HCT116 (cell line): ENCODE measurements at regions not wholly inside any gene's neighbourhood (a gene's known extent, or its start where the extent isn't known, plus 50 kb on each side); places are given as distances from the start of the nearest gene placed in this dataset.

Experiments
- ATAC-seq: fragments of 200-7000 bp; cut with Tn5 transposase; 2 replicates; pipeline ENCODE4 v1.9.1; 2020; ENCODE audit warnings: mild to moderate bottlenecking, moderate library complexity
- BruUV-seq: library from RNA; stranded (reverse); fragments of 400-500 nt; replicated peaks from 2 replicates; lab custom pipeline; 2021; lab: Mats Ljungman, UMichigan
- CTCF ChIA-PET: fragments of 300-600 bp; sonication (Branson Sonifier 250); formaldehyde crosslinking; loops from one replicate; lab custom pipeline; 2021; ENCODE audit warnings: antibody characterized with exemption; lab: Charles Lee
- POLR2A ChIA-PET: fragments of 300-600, 350-600 bp; sonication (Branson Sonifier 250); formaldehyde crosslinking; loops from one replicate; lab custom pipeline; 2021; ENCODE audit warnings: antibody characterized with exemption; lab: Charles Lee
- RAD21 ChIA-PET, 2 experiments: fragments of 300-600 bp; sonication (Branson Sonifier 250); formaldehyde crosslinking; loops; one replicate each; lab custom pipeline; 2023; ENCODE audit warnings: low total read pairs in 2 of 2; ENCODE audit not compliant: uncharacterized antibody in 2 of 2, unreplicated experiment in 2 of 2, low non-redundant PET in 1 of 2; lab: Charles Lee
- DNase-seq: peaks from one replicate; pipeline ENCODE4 v3.0.0-alpha.2; 2010; ENCODE audit warnings: low read depth, low spot score
- H2AFZ ChIP-seq: fragments of 200-600 bp; shearing (Covaris generic), sonication (generic); 2 replicates; pipeline ENCODE4 v1.6.1; 2017; ENCODE audit warnings: low read depth, mixed run types, mixed read lengths, antibody characterized with exemption, low read length; ENCODE audit not compliant: poor library complexity, severe bottlenecking
- H3K27ac ChIP-seq: 2 replicates; pipeline ENCODE4 v1.5.1; 2012; ENCODE audit warnings: low read depth, low read length
- H3K27me3 ChIP-seq: fragments of 200-600 bp; sonication (generic); 2 replicates; pipeline ENCODE4 v1.6.1; 2016; ENCODE audit warnings: mixed run types, low read length, mixed read lengths; ENCODE audit not compliant: insufficient read depth
- H3K36me3 ChIP-seq, 2 experiments: fragments of 200-500 bp in 1 of 2; fragments of 200-600 bp in 1 of 2; sonication (Bioruptor generic) in 1 of 2; sonication (generic) in 1 of 2; 2 replicates each; pipeline versions ENCODE4 v1.5.1 to v1.6.1; 2014 to 2016; ENCODE audit warnings: low read length in 2 of 2, inconsistent platforms in 1 of 2, mixed read lengths in 1 of 2, mixed run types in 1 of 2; ENCODE audit not compliant: insufficient read depth in 2 of 2, control insufficient read depth in 1 of 2
- H3K4me1 ChIP-seq, 2 experiments: fragments of 200-600 bp in 1 of 2; sonication (generic) in 1 of 2; 2 replicates each; pipeline versions ENCODE4 v1.5.1 to v1.6.1; 2012 to 2017; ENCODE audit warnings: low read length in 2 of 2, inconsistent platforms in 1 of 2, mild to moderate bottlenecking in 1 of 2, mixed read lengths in 1 of 2, mixed run types in 1 of 2, moderate library complexity in 1 of 2; ENCODE audit not compliant: insufficient read depth in 2 of 2, control insufficient read depth in 1 of 2
- H3K4me2 ChIP-seq: fragments of 200-600 bp; sonication (generic); 2 replicates; pipeline ENCODE4 v1.6.1; 2017; ENCODE audit warnings: mixed run types, low read length, mixed read lengths
- H3K4me3 ChIP-seq, 2 experiments: fragments of 200-600 bp in 1 of 2; sonication (generic) in 1 of 2; replicated peaks in 1 of 2; 2 replicates each; pipeline ENCODE4 v1.5.1; 2011 to 2016; ENCODE audit warnings: low read length in 2 of 2, control low read depth in 1 of 2, low read depth in 1 of 2, mild to moderate bottlenecking in 1 of 2, mixed read lengths in 1 of 2, mixed run types in 1 of 2
- H3K79me2 ChIP-seq: fragments of 200-600 bp; sonication (generic); 2 replicates; pipeline ENCODE4 v1.6.1; 2017; ENCODE audit warnings: mild to moderate bottlenecking, mixed run types, low read length, moderate library complexity, mixed read lengths; ENCODE audit not compliant: insufficient read depth
- H3K9ac ChIP-seq: fragments of 200-600 bp; sonication (generic); 2 replicates; pipeline ENCODE4 v1.6.1; 2016; ENCODE audit warnings: low read length, mixed read lengths
- H3K9me2 ChIP-seq: fragments of 200-600 bp; sonication (generic), shearing (Covaris generic); 2 replicates; pipeline ENCODE4 v1.6.1; 2017; ENCODE audit warnings: mixed run types, mild to moderate bottlenecking, moderate library complexity; ENCODE audit not compliant: insufficient read depth
- H3K9me3 ChIP-seq, 2 experiments: fragments of 200-500 bp in 1 of 2; fragments of 200-600 bp in 1 of 2; sonication (Bioruptor generic) in 1 of 2; sonication (generic) in 1 of 2; 2 replicates each; pipeline ENCODE4 v1.6.1; 2014 to 2017; ENCODE audit warnings: low read length in 2 of 2, mixed read lengths in 2 of 2, inconsistent platforms in 1 of 2, low read depth in 1 of 2, mild to moderate bottlenecking in 1 of 2, mixed run types in 1 of 2, moderate library complexity in 1 of 2; ENCODE audit not compliant: control insufficient read depth in 1 of 2, insufficient read depth in 1 of 2
- H4K20me1 ChIP-seq: fragments of 200-600 bp; sonication (generic), shearing (Covaris generic); 2 replicates; pipeline ENCODE4 v1.6.1; 2017; ENCODE audit warnings: mixed run types, mild to moderate bottlenecking, moderate library complexity; ENCODE audit not compliant: insufficient read depth
- ATF3 ChIP-seq: IDR thresholded peaks from 2 replicates; pipeline ENCODE4 v1.6.1; 2012
- EGR1 ChIP-seq: IDR thresholded peaks from 2 replicates; pipeline ENCODE4 v1.6.1; 2012; ENCODE audit warnings: low read depth
- ELF1 ChIP-seq: IDR thresholded peaks from 2 replicates; pipeline ENCODE4 v1.6.1; 2012; ENCODE audit warnings: low read depth, borderline replicate concordance
- EZH2 ChIP-seq: fragments of 200-600 bp; sonication (generic); IDR thresholded peaks from 2 replicates; pipeline ENCODE4 v1.6.1; 2017; ENCODE audit warnings: antibody characterized with exemption, mixed run types
- FOSL1 ChIP-seq: IDR thresholded peaks from 2 replicates; pipeline ENCODE4 v1.6.1; 2012; ENCODE audit warnings: low read depth
- POLR2AphosphoS5 ChIP-seq: IDR thresholded peaks from 2 replicates; pipeline ENCODE4 v1.6.1; 2011; ENCODE audit warnings: mild to moderate bottlenecking, low read depth, low read length, moderate library complexity
- RAD21 ChIP-seq: IDR thresholded peaks from 2 replicates; pipeline ENCODE4 v1.6.1; 2012; ENCODE audit warnings: low read depth, mild to moderate bottlenecking
- REST ChIP-seq: IDR thresholded peaks from 2 replicates; pipeline ENCODE4 v1.6.1; 2012; ENCODE audit warnings: low read depth
- SP1 ChIP-seq: IDR thresholded peaks from 2 replicates; pipeline ENCODE4 v1.6.1; 2012; ENCODE audit warnings: low read depth
- TCF7L2 ChIP-seq: IDR thresholded peaks from 2 replicates; pipeline ENCODE4 v1.7.0; 2011; ENCODE audit warnings: borderline replicate concordance, inconsistent platforms; ENCODE audit not compliant: insufficient read depth, insufficient read length; ENCODE audit errors: extremely low read depth
- YY1 ChIP-seq: IDR thresholded peaks from 2 replicates; pipeline ENCODE4 v1.6.1; 2011; ENCODE audit warnings: low read length, low read depth, moderate library complexity, mild to moderate bottlenecking; ENCODE audit not compliant: insufficient replicate concordance; ENCODE audit errors: extremely low read depth
- ZBTB33 ChIP-seq: IDR thresholded peaks from 2 replicates; pipeline ENCODE4 v1.6.1; 2011; ENCODE audit warnings: mild to moderate bottlenecking, low read length, moderate library complexity; ENCODE audit not compliant: insufficient replicate concordance; ENCODE audit errors: extremely low read depth
- ZNF274 ChIP-seq: fragments of 200-500 bp; sonication (Bioruptor generic); IDR thresholded peaks from 2 replicates; pipeline ENCODE4 v1.6.1; 2014; ENCODE audit warnings: mild to moderate bottlenecking, low read depth, low read length, inconsistent platforms
- intact Hi-C: fragments of 100-400 bp; cut with micrococcal nuclease; formaldehyde crosslinking; loops from 2 replicates; pipeline ENCODE4 v1.10.0; 2022
- TF ChIP-seq, protein P1 (sequence below): IDR thresholded peaks from 2 replicates; pipeline ENCODE4 v1.6.1; 2012
- TF ChIP-seq, protein P2 (sequence below), 3 experiments: fragments of 200-600 bp in 1 of 3; sonication (generic) in 1 of 3; IDR thresholded peaks in 2 of 3; conservative IDR thresholded peaks in 1 of 3; 2 replicates each; pipeline ENCODE4 v1.5.1; 2012 to 2017; ENCODE audit warnings: low read depth in 2 of 3, low read length in 2 of 3, antibody characterized with exemption in 1 of 3, borderline replicate concordance in 1 of 3, control low read depth in 1 of 3, mild to moderate bottlenecking in 1 of 3, mixed read lengths in 1 of 3, mixed run types in 1 of 3, moderate library complexity in 1 of 3; ENCODE audit not compliant: insufficient read depth in 1 of 3

- Histone ChIP-seq H3K9ac (no peak overlapping the region), H3K9me3 (no peaks in the 10 kb centered on the region), H3K9me2 (no peaks in the 10 kb centered on the region), H3K4me1 (peaks cover 0 to 19% of the 10 kb centered on the region in 2 experiments; a peak in 1 of 4 replicates), H2AFZ (no peak overlapping the region), H3K27me3 (no peaks in the 10 kb centered on the region), H3K4me2 (no peak overlapping the region), H3K79me2 (no peaks in the 10 kb centered on the region), H3K27ac (no peak overlapping the region), H4K20me1 (no peaks in the 10 kb centered on the region), H3K36me3 (no peaks in the 10 kb centered on the region), H3K4me3 (no peak overlapping the region)
- TF ChIP-seq YY1 (no peak), SP1 (no peak), REST (no peak), ZNF274 (no peak), EZH2 (no peak), FOSL1 (no peak), POLR2AphosphoS5 (no peak), TCF7L2 (no peak), ZBTB33 (no peak), EGR1 (no peak), ELF1 (no peak), RAD21 (no peak), ATF3 (no peak)
- TF ChIP-seq, protein P1, sequence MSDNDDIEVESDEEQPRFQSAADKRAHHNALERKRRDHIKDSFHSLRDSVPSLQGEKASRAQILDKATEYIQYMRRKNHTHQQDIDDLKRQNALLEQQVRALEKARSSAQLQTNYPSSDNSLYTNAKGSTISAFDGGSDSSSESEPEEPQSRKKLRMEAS: no peak
- TF ChIP-seq, protein P2, sequence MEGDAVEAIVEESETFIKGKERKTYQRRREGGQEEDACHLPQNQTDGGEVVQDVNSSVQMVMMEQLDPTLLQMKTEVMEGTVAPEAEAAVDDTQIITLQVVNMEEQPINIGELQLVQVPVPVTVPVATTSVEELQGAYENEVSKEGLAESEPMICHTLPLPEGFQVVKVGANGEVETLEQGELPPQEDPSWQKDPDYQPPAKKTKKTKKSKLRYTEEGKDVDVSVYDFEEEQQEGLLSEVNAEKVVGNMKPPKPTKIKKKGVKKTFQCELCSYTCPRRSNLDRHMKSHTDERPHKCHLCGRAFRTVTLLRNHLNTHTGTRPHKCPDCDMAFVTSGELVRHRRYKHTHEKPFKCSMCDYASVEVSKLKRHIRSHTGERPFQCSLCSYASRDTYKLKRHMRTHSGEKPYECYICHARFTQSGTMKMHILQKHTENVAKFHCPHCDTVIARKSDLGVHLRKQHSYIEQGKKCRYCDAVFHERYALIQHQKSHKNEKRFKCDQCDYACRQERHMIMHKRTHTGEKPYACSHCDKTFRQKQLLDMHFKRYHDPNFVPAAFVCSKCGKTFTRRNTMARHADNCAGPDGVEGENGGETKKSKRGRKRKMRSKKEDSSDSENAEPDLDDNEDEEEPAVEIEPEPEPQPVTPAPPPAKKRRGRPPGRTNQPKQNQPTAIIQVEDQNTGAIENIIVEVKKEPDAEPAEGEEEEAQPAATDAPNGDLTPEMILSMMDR (IDR thresholded peaks at IDR 0.05 in 2 of 3, conservative IDR thresholded peaks at IDR 0.05 in 1 of 3; ENCODE audit: borderline replicate concordance in 1 of 3, insufficient read depth in 1 of 3, low read depth in 2 of 3, low read length in 2 of 3): no peak
- ATAC-seq: no peak
- DNase-seq: no peak
- BruUV-seq: no TSS peak
- RAD21 ChIA-PET: interaction anchor here in 1 of 2 experiments (1.5 kb wide), 1 partner anchor 48 kb away, joined by 3 read pairs; no protein-coding TSS in a partner anchor
- POLR2A ChIA-PET: no interaction called here
- CTCF ChIA-PET: interaction anchor here (0.8 to 1.0 kb wide), 2 partner anchors 19 to 1204 kb away, joined by 3 read pairs; no protein-coding TSS in a partner anchor
- intact Hi-C loops: no loop called here
These were observed 165.3 kb upstream of the USP24 start for GRCh38 chr1:55380355-55380970.
